ENCODE measurements at regions not wholly inside any gene's neighbourhood (a gene's known extent, or its start where the extent isn't known, plus 50 kb on each side); places are given as distances from the start of the nearest gene placed in this dataset.

GRCh38 chr14:104280085-104280901, 141.9 kb downstream of the KIF26A start:
- Histone ChIP-seq H3K36me3 (replicated peaks in 1 of 2; ENCODE audit: control extremely low read depth in 1 of 2, control insufficient read depth in 1 of 2, extremely low read depth in 1 of 2, insufficient read depth in 2 of 2, low read length in 1 of 2) (no peaks in the 10 kb centered on the region), H3K27ac (ENCODE audit: low read length in 2 of 2) (no peak overlapping the region), H3K27me3 (replicated peaks in 1 of 4; ENCODE audit: control extremely low read depth in 1 of 4, control insufficient read depth in 3 of 4, insufficient read depth in 4 of 4, low read length in 3 of 4) (peaks cover 0 to 8% (median 1%) of the 10 kb centered on the region in 4 experiments), H3K4me1 (ENCODE audit: control insufficient read depth in 2 of 2, insufficient read depth in 2 of 2, low read length in 2 of 2) (no peaks in the 10 kb centered on the region), H2AFZ (ENCODE audit: insufficient read depth, low read depth, low read length, poor library complexity, severe bottlenecking) (no peak overlapping the region), H3K4me3 (ENCODE audit: control extremely low read depth in 1 of 5, extremely low read depth in 1 of 5, insufficient read depth in 1 of 5, low read depth in 2 of 5, low read length in 4 of 5) (no peak overlapping the region), H3K9ac (ENCODE audit: low read length) (no peak overlapping the region), H3K79me2 (ENCODE audit: control insufficient read depth, insufficient read depth, low read length) (no peaks in the 10 kb centered on the region), H3K4me2 (replicated peaks; ENCODE audit: low read depth, low read length, poor library complexity, severe bottlenecking) (no peak overlapping the region), H3K9me3 (ENCODE audit: control extremely low read depth in 1 of 3, control insufficient read depth in 2 of 3, insufficient read depth in 1 of 3, low read length in 2 of 3) (no peaks in the 10 kb centered on the region), H4K20me1 (ENCODE audit: control insufficient read depth, insufficient read depth, low read length, poor library complexity, severe bottlenecking) (no peaks in the 10 kb centered on the region)
- Mint-ChIP-seq H3K4me1 (no peaks in the 10 kb centered on the region), H3K27me3 (peaks cover 12% of the 10 kb centered on the region), H3K4me3 (no peak overlapping the region), H3K27ac (no peak overlapping the region), H3K9me3 (ENCODE audit: insufficient read depth) (no peaks in the 10 kb centered on the region)
- POLR2A ChIA-PET: no interaction called here
- TF ChIP-seq EZH2 (IDR thresholded peaks at IDR 0.05; ENCODE audit: borderline replicate concordance, insufficient read depth, low read depth, low read length, poor library complexity, severe bottlenecking) (no peak), CTCF (IDR thresholded peaks at IDR 0.05) (no peak)
- ATAC-seq (ENCODE audit: low read depth) (no peak), DNase-seq (no peak)
- WGBS (ENCODE audit: insufficient coverage): 92% methylated on average over 32 of the region's 32 CpGs
- intact Hi-C loops (cut with micrococcal nuclease): no loop called here
- CTCF ChIA-PET: no interaction called here

GRCh38 chr14:104280902-104281767, 142.7 kb downstream of the KIF26A start:
- Histone ChIP-seq H3K4me3 (ENCODE audit: control extremely low read depth in 1 of 5, extremely low read depth in 1 of 5, insufficient read depth in 1 of 5, low read depth in 2 of 5, low read length in 4 of 5) (no peak overlapping the region), H3K4me2 (replicated peaks; ENCODE audit: low read depth, low read length, poor library complexity, severe bottlenecking) (no peak overlapping the region), H3K4me1 (ENCODE audit: control insufficient read depth in 2 of 2, insufficient read depth in 2 of 2, low read length in 2 of 2) (no peaks in the 10 kb centered on the region), H3K9ac (ENCODE audit: low read length) (no peak overlapping the region), H4K20me1 (ENCODE audit: control insufficient read depth, insufficient read depth, low read length, poor library complexity, severe bottlenecking) (no peaks in the 10 kb centered on the region), H3K27ac (ENCODE audit: low read length in 2 of 2) (no peak overlapping the region), H3K79me2 (ENCODE audit: control insufficient read depth, insufficient read depth, low read length) (no peaks in the 10 kb centered on the region), H3K9me3 (ENCODE audit: control extremely low read depth in 1 of 3, control insufficient read depth in 2 of 3, insufficient read depth in 1 of 3, low read length in 2 of 3) (no peaks in the 10 kb centered on the region), H3K27me3 (replicated peaks in 1 of 4; ENCODE audit: control extremely low read depth in 1 of 4, control insufficient read depth in 3 of 4, insufficient read depth in 4 of 4, low read length in 3 of 4) (peaks cover 0 to 7% (median 1%) of the 10 kb centered on the region in 4 experiments), H2AFZ (ENCODE audit: insufficient read depth, low read depth, low read length, poor library complexity, severe bottlenecking) (no peak overlapping the region), H3K36me3 (replicated peaks in 1 of 2; ENCODE audit: control extremely low read depth in 1 of 2, control insufficient read depth in 1 of 2, extremely low read depth in 1 of 2, insufficient read depth in 2 of 2, low read length in 1 of 2) (no peaks in the 10 kb centered on the region)
- DNase-seq (no peak), ATAC-seq (ENCODE audit: low read depth) (no peak)
- intact Hi-C loops (cut with micrococcal nuclease): no loop called here
- no peak overlapping the region for H3K27ac Mint-ChIP-seq
- H3K4me1 Mint-ChIP-seq: no peaks in the 10 kb centered on the region
- ChIA-PET CTCF (no interaction called here), POLR2A (no interaction called here)
- 75% methylated on average over 17 of the region's 24 CpGs for WGBS (ENCODE audit: insufficient coverage)
- H3K27me3 Mint-ChIP-seq: peaks cover 12% of the 10 kb centered on the region
- H3K4me3 Mint-ChIP-seq: no peak overlapping the region
- no peaks in the 10 kb centered on the region for H3K9me3 Mint-ChIP-seq (ENCODE audit: insufficient read depth)
- TF ChIP-seq EZH2 (IDR thresholded peaks at IDR 0.05; ENCODE audit: borderline replicate concordance, insufficient read depth, low read depth, low read length, poor library complexity, severe bottlenecking): no peak
- TF ChIP-seq CTCF (IDR thresholded peaks at IDR 0.05): no peak
